GM19467 (cell line): ENCODE measurements at regions not wholly inside any gene's neighbourhood (a gene's known extent, or its start where the extent isn't known, plus 50 kb on each side); places are given as distances from the start of the nearest gene placed in this dataset.
"Not testable (repeated sequence)": the region's sequence is repeated elsewhere in the genome, so short reads cannot be mapped to it uniquely, and the experiment has no call there.

Source experiments
- ATAC-seq: cut with Tn5 transposase; IDR thresholded peaks from one replicate; pipeline ENCODE4 v1.9.1; 2021; ENCODE audit warnings: mild to moderate bottlenecking, moderate library complexity; ENCODE audit not compliant: unreplicated experiment

- ATAC-seq = not testable (repeated sequence)
Measured at GRCh38 chr1:143905214-143906179, 66.3 kb downstream of the FAM72C start.

GRCh38 chr1:143904622-143904979 lies 67.2 kb downstream of the FAM72C start:
- not testable (repeated sequence) for ATAC-seq

GRCh38 chr1:143903899-143904621 lies 67.7 kb downstream of the FAM72C start:
- ATAC-seq = not testable (repeated sequence)

- ATAC-seq = not testable (repeated sequence)
Measured at GRCh38 chr1:143896377-143896776, 75.4 kb downstream of the FAM72C start.

GRCh38 chr1:143884932-143885574 lies 86.7 kb downstream of the FAM72C start:
- ATAC-seq = peak; percentile 89

GRCh38 chr1:143884532-143884931 lies 87.3 kb downstream of the FAM72C start:
- ATAC-seq = peak; percentile 91

GRCh38 chr1:143879757-143880536 lies 91.8 kb downstream of the FAM72C start:
- ATAC-seq = not testable (repeated sequence)

- ATAC-seq = not testable (repeated sequence)
Measured at GRCh38 chr1:143875947-143876346, 95.8 kb downstream of the FAM72C start.

GRCh38 chr1:143874625-143875024 lies 97.2 kb downstream of the FAM72C start:
- ATAC-seq = not testable (repeated sequence)

GRCh38 chr1:143873650-143874049 lies 98.1 kb downstream of the FAM72C start:
- ATAC-seq = not testable (repeated sequence)

- not testable (repeated sequence) for ATAC-seq
Measured at GRCh38 chr1:143870388-143870787, 101.4 kb downstream of the FAM72C start.

- ATAC-seq = not testable (repeated sequence)
Measured at GRCh38 chr1:143867590-143868220, 104.1 kb downstream of the FAM72C start.

- ATAC-seq = not testable (repeated sequence)
Measured at GRCh38 chr1:143863901-143864520, 107.8 kb downstream of the FAM72C start.

GRCh38 chr1:143862722-143863121 lies 109.1 kb downstream of the FAM72C start:
- ATAC-seq = not testable (repeated sequence)

GRCh38 chr1:143861306-143861705 lies 110.5 kb downstream of the FAM72C start:
- ATAC-seq = not testable (repeated sequence)

- not testable (repeated sequence) for ATAC-seq
Measured at GRCh38 chr1:143855867-143856266, 115.9 kb downstream of the FAM72C start.

- not testable (repeated sequence) for ATAC-seq
Measured at GRCh38 chr1:143854069-143854468, 117.7 kb downstream of the FAM72C start.

GRCh38 chr1:143850637-143851036 lies 121.1 kb downstream of the FAM72C start:
- ATAC-seq = not testable (repeated sequence)

- ATAC-seq = not testable (repeated sequence)
Measured at GRCh38 chr1:143848859-143849258, 122.9 kb downstream of the FAM72C start.
